ENCODE measurements at regions not wholly inside any gene's neighbourhood (a gene's known extent, or its start where the extent isn't known, plus 50 kb on each side); places are given as distances from the start of the nearest gene placed in this dataset.

- no peak for DNase-seq
Measured at GRCh38 chr3:110133971-110134370, 796.6 kb upstream of the DPPA4 start.

DNA sequence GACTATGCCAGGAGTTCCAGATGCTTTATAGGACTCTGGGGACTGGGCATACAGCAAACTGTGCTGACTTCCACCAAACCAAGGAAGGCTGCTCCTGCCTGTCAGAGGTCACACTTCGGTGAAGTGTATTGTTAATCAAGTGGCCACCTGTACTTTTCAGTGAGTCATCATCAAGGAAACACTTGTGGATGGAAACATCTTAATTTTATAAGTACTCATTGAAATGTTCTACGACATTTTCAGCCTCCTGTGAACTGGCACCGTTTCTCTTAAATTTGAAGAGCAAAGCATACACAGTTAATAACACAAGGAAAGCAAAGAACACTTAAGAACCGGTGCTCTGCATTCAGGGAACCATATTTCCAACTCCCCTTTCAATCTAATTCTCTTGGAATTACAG, 801.7 kb upstream of the DPPA4 start:
- DNase-seq, result no peak

- no peak for DNase-seq
Measured at GRCh38 chr3:110139821-110140220, 802.5 kb upstream of the DPPA4 start.

DNA sequence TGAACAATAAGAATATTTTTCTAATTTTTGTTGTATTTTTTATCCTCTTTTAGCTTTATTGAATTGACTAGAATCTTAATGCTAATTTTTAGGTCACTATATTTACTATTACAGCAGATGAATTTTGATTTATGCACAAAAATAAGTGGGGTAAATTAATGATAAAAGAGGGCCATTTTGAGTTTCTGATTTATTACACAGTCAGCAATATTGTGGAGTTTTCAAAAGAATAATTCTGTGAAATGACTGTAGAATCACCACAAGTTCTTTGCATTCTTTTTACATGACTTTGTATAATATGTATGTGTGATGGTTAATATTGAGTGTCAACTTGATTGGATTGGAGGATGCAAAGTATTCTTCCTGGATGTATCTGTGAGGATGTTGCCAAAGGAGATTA, 812.4 kb upstream of the DPPA4 start:
- DNase-seq, result no peak

- no peak for DNase-seq
Measured at GRCh38 chr3:110157221-110157620, 819.9 kb upstream of the DPPA4 start.

DNA sequence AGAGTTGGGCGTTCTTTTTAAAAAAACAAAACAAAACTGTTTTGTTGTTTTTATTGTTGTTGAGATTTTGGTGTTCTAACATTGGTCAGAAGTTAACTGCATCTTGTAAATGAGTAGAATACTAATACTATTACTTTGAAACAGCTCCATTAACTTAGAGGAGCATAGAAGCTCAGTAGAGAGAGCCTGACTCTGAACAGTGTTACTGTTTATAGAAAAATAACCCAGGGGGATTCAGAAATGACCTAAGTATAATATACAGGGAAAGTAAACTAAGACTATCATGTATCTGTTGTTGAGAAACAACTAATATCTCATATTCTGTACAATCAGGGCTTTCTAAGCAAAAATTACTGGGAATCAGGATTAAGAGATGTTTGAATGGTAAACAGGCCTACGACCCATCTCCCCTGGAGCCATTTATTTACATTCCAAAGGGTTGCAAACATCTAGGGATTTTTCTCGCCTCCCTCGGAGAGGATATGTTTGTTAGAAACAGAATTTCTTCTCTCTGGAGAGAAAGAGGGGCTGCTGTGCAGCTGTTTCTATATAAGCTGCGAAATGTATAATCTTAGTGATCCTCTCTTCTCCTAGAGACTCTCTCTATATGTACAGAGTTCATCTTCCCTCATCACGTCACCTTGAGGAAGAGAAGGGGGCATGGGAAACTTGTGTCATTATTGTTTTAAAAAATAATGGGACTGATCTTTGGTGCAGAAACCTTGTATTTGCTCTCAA, 827.5 kb upstream of the DPPA4 start:
- DNase-seq, result no peak

- no peak for DNase-seq
Measured at GRCh38 chr3:110165370-110165743, 828.0 kb upstream of the DPPA4 start.

DNA sequence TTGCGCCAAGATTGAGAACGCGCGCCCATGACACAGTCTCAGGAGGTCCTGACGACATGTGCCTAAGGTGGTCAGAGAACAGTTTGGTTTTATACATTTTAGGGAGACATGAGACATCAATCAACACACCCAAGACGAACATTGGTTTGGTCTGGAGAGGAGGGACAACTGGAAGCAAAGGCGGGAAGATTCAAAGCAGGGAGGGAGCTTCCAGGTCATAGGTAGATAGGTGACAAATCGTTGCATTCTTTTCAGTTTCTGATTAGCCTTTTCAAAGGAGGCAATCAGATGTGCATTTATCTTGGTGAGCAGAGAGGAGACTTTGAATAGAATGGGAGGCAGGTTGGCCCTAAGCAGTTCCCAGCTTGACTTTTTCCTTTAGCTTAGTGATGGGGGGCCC, 828.4 kb upstream of the DPPA4 start:
- no peak for DNase-seq

- no peak for DNase-seq
Measured at GRCh38 chr3:110166791-110167190, 829.4 kb upstream of the DPPA4 start.

DNA sequence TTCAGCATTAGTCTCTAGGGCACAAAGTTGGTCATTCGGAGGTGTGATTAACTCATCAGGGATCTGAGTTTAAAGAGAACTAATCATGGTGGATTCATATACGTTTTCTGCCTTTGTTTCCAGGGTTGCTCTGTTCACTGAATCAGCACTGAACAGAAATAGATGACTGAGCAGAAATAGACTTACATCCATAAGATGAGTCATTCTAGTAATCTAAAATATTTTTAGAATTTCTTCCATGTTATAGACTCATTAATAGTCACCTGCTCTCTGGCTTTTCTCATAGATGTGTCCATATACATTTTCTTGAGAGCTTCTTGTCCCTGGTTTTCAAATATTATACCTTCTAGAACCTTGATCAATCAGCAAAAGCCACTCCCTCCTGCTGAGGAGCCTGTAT, 837.6 kb upstream of the DPPA4 start:
- no peak for DNase-seq

GRCh38 chr3:110178965-110179364, 841.6 kb upstream of the DPPA4 start:
- no peak for DNase-seq

- DNase-seq, result no peak
Measured at GRCh38 chr3:110180733-110181132, 843.4 kb upstream of the DPPA4 start.

DNA sequence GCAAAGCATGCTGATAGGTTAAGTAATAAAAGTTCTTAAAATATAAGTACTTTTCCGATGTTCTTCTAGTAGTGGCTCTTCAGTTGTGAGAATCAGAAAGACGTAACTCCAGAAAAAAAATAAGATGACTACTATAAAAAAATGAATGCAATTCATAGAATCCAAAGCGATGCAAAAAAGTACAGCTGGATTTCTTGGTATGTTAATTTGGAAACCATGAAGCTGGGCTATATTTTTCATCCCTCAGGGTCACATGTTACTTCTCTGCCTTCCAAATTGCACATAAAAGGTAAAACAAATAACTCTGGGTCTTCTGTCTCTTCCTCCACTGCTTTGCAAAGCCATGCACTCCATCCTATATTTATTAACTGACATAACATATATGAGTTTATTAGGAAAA, 843.9 kb upstream of the DPPA4 start:
- no peak for DNase-seq

- DNase-seq, result no peak
Measured at GRCh38 chr3:110184536-110184935, 847.2 kb upstream of the DPPA4 start.

- no peak for DNase-seq
Measured at GRCh38 chr3:110193074-110193473, 855.7 kb upstream of the DPPA4 start.

DNA sequence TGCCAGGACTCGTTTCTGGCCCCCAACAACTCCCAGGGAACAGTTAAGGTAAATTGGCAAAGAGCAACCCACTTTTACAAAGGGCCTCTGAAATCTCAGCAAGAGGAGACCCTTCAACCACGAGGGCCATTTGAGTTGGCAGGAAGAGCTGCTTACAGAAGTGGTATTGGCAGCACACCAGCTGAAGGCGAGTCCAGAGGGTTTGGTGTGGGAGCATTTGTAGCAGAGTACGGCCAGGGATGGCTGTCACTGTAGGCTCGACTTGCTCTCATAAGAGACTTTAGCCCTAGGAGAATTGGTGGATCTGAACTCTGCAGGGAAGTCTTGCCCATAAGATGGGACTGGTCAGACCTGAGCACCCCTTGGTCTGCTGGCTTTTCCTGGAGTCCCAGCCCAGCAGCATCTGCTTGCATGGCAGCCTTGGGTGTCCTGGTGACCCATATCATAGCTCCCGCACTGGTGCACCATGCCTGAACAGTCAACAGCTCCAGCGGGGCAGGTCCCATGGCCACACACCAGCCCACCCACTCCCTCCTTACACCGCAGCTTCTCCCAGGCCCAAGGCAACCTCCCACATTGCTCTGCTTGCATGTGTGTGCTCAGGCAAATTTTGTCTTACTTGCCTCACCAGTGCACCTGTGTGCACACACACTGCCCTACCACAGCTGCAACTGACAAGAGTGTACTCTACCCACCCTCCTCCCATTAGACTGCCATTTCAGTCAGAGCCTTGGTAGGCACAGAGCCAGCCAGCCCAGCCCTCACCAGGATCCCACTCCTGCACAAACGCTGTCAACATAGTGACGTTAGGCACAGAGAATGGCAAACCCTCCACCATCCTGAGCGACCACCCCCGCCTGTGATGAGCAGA, 861.6 kb upstream of the DPPA4 start:
- DNase-seq, result no peak

GRCh38 chr3:110199588-110199943, 862.2 kb upstream of the DPPA4 start:
- no peak for DNase-seq

DNA sequence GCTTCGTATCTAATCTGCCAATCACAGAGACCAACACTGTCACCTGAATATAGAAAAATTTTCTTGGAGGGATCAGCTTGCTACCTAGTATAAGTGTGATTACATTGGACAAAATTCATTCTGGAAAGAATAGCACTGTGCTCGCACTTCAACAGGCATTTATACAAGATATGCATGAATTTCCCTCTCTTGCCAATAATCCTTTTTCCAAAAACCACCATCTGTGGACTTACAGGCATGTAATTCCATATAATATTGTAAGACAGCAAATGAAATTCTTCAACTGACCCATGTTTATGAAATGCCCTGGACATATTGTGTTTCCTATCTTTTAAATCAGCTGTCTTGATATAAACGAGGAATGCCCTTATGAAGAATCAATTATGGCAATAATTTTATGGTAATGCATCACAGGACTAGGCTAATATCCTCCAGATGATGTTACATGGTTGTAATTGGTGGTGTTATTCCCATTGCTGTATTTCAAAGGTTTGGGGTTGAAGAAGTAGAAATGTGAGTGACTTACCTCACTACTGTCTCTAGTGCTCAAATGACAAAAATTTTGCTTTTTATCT, 861.4 kb upstream of the NECTIN3 start:
- no peak for DNase-seq

DNA sequence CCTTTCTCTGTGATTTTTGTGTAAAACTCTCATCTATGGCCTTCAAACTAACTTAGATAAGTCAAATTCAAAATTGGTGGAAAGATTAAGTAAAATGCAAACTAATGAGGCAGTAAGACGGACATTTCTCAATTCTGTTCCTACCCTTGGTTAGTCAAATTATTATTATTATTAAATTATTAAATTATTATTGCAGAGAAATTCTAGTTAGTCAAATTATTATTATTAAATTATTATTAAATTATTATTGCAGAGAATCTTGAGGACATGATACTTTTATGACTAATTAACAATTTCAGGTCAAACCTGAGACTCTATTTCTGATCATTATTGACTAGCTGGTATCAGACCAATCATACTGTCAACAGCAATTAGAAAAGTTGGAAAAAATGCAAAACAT, 845.0 kb upstream of the NECTIN3 start:
- no peak for DNase-seq

DNA sequence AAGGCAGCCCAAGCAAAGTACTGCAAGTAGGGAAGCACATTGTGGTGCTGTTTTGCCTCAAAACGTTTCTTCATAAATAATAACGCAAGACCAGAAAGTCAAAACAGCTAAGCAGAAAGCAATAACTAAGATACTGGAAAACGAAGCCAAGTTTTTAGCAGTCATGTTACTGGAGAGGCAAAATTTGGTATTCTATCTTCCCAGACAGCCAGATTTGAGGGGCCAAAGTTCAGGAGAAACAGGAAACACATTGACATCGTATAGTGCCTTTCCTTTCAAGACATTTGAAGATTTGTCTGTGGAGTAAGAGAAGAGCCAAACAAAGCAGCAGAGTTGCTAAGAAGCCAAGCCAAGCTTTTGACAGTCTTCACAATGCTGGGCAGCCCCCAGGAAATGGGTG, 843.6 kb upstream of the NECTIN3 start:
- no peak for DNase-seq

DNA sequence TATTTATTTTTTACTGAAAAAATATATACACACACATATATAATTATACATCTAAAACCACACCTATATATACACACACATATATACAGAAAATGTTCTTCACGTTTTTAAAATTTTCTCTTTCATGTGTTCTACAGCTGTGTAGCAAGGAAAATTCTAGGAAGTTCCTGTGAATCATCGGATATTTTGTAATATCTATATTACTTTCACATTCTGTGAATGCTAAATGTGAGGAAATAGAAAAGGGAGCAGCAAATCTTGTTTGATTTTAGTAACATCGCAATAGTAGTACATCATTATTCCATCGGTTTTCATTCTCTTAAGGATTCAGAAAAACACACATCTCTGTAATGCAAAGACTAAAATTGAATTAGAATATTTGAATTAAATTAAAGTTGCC, 836.8 kb upstream of the NECTIN3 start:
- DNase-seq, result no peak

- no peak for DNase-seq
Measured at GRCh38 chr3:110236976-110237610, 834.5 kb upstream of the NECTIN3 start.

- DNase-seq, result no peak
Measured at GRCh38 chr3:110243081-110243480, 828.5 kb upstream of the NECTIN3 start.

Measured in CD4-positive, alpha-beta T cell treated with Interleukin-17A for 4 hours (primary cell).